ENCODE measurements at regions not wholly inside any gene's neighbourhood (a gene's known extent, or its start where the extent isn't known, plus 50 kb on each side); places are given as distances from the start of the nearest gene placed in this dataset.

GRCh38 chr1:238343852-238344251, 453.1 kb upstream of the ZP4 start:
- TF ChIP-seq, protein P1, sequence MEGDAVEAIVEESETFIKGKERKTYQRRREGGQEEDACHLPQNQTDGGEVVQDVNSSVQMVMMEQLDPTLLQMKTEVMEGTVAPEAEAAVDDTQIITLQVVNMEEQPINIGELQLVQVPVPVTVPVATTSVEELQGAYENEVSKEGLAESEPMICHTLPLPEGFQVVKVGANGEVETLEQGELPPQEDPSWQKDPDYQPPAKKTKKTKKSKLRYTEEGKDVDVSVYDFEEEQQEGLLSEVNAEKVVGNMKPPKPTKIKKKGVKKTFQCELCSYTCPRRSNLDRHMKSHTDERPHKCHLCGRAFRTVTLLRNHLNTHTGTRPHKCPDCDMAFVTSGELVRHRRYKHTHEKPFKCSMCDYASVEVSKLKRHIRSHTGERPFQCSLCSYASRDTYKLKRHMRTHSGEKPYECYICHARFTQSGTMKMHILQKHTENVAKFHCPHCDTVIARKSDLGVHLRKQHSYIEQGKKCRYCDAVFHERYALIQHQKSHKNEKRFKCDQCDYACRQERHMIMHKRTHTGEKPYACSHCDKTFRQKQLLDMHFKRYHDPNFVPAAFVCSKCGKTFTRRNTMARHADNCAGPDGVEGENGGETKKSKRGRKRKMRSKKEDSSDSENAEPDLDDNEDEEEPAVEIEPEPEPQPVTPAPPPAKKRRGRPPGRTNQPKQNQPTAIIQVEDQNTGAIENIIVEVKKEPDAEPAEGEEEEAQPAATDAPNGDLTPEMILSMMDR (conservative IDR thresholded peaks at IDR 0.05), result no peak
- no peak for TF ChIP-seq ZFX (IDR thresholded peaks at IDR 0.05)
